ENCODE measurements at regions not wholly inside any gene's neighbourhood (a gene's known extent, or its start where the extent isn't known, plus 50 kb on each side); places are given as distances from the start of the nearest gene placed in this dataset.

GRCh38 chr1:181984006-181984405, 77.5 kb downstream of the ZNF648 start:
- TF ChIP-seq POLR2AphosphoS5 (IDR thresholded peaks at IDR 0.05) = no peak
- no peak for TF ChIP-seq CTCF (IDR thresholded peaks at IDR 0.05)

Data from transverse colon (tissue), 4 donors.